Neural cell (in vitro differentiated cells): ENCODE measurements at regions not wholly inside any gene's neighbourhood (a gene's known extent, or its start where the extent isn't known, plus 50 kb on each side); places are given as distances from the start of the nearest gene placed in this dataset.

Source experiments
- H2AFZ ChIP-seq: fragments of 200-600, 300-800 bp; sonication (generic), shearing (Covaris generic); 2 replicates; pipeline ENCODE4 v1.6.0; 2014; ENCODE audit warnings: low read depth, mild to moderate bottlenecking, antibody characterized with exemption, low read length, moderate library complexity
- H3F3A ChIP-seq: fragments of 200-600 bp; shearing (Covaris generic); 2 replicates; pipeline ENCODE4 v1.6.1; 2016; ENCODE audit warnings: mild to moderate bottlenecking, moderate library complexity, mixed read lengths, antibody characterized with exemption, low read length; ENCODE audit not compliant: insufficient read depth, poor library complexity, severe bottlenecking
- H3K27ac ChIP-seq: fragments of 200-600, 300-800 bp; sonication (generic), shearing (Covaris generic); 2 replicates; pipeline ENCODE4 v1.5.1; 2014; ENCODE audit warnings: mild to moderate bottlenecking, low read length, moderate library complexity
- H3K27me3 ChIP-seq: fragments of 300-800, 200-600 bp; sonication (generic), shearing (Covaris generic); 2 replicates; pipeline ENCODE4 v1.6.0; 2014; ENCODE audit warnings: mild to moderate bottlenecking, low read depth, low read length, moderate library complexity; ENCODE audit not compliant: insufficient read depth
- H3K36me3 ChIP-seq: fragments of 300-800, 200-600 bp; sonication (generic), shearing (Covaris generic); 2 replicates; pipeline ENCODE4 v1.5.1; 2014; ENCODE audit warnings: mild to moderate bottlenecking, antibody characterized with exemption, low read length, moderate library complexity; ENCODE audit not compliant: insufficient read depth
- H3K4me2 ChIP-seq: fragments of 300-800, 200-600 bp; sonication (generic), shearing (Covaris generic); 2 replicates; pipeline ENCODE4 v1.6.0; 2014; ENCODE audit warnings: mild to moderate bottlenecking, low read length
- H3K4me3 ChIP-seq: fragments of 300-800, 200-600 bp; sonication (generic), shearing (Covaris generic); 2 replicates; pipeline ENCODE4 v1.5.1; 2014; ENCODE audit warnings: mild to moderate bottlenecking, low read length, moderate library complexity
- H3K79me2 ChIP-seq: fragments of 200-600 bp; shearing (Covaris generic); replicated peaks from 2 replicates; pipeline ENCODE4 v1.6.0; 2014; ENCODE audit warnings: mild to moderate bottlenecking, low read length, moderate library complexity; ENCODE audit not compliant: insufficient read depth
- H3K9ac ChIP-seq: fragments of 300-800, 200-600 bp; sonication (generic), shearing (Covaris generic); 2 replicates; pipeline ENCODE4 v1.6.1; 2016; ENCODE audit warnings: mild to moderate bottlenecking, low read length, mixed read lengths
- H3K9me2 ChIP-seq: fragments of 200-600 bp; shearing (Covaris generic); 2 replicates; pipeline ENCODE4 v1.6.1; 2016; ENCODE audit warnings: mild to moderate bottlenecking, low read length, mixed read lengths; ENCODE audit not compliant: insufficient read depth
- H3K9me3 ChIP-seq: fragments of 200-600, 300-800 bp; sonication (generic), shearing (Covaris generic); 2 replicates; pipeline ENCODE4 v1.6.1; 2016; ENCODE audit warnings: mild to moderate bottlenecking, mixed run types, low read length, moderate library complexity, mixed read lengths
- H4K20me1 ChIP-seq: fragments of 200-600 bp; shearing (Covaris generic); 2 replicates; pipeline ENCODE4 v1.6.1; 2016; ENCODE audit warnings: mild to moderate bottlenecking, mixed run types; ENCODE audit not compliant: insufficient read depth
- CTCF ChIP-seq: fragments of 450-650 bp; IDR thresholded peaks from 2 replicates; pipeline ENCODE4 v1.5.1; 2014; ENCODE audit warnings: antibody characterized with exemption, mild to moderate bottlenecking, moderate library complexity; ENCODE audit not compliant: poor library complexity, severe bottlenecking
- EP300 ChIP-seq: fragments of 450-650 bp; conservative IDR thresholded peaks from 2 replicates; pipeline ENCODE4 v1.6.1; 2014; ENCODE audit warnings: antibody characterized with exemption, mild to moderate bottlenecking, moderate library complexity; ENCODE audit not compliant: poor library complexity, severe bottlenecking
- EZH2 ChIP-seq: fragments of 200-600, 300-800 bp; shearing (Covaris generic), sonication (generic); IDR thresholded peaks from 2 replicates; pipeline ENCODE4 v1.6.1; 2014; ENCODE audit warnings: antibody characterized with exemption, low read length, borderline replicate concordance, mild to moderate bottlenecking; ENCODE audit not compliant: insufficient read depth, poor library complexity, severe bottlenecking
- MXI1 ChIP-seq: fragments of 450-650 bp; conservative IDR thresholded peaks from 2 replicates; pipeline ENCODE4 v1.6.1; 2014; ENCODE audit warnings: antibody characterized with exemption, mild to moderate bottlenecking; ENCODE audit not compliant: poor library complexity, severe bottlenecking
- POLR2AphosphoS5 ChIP-seq: IDR thresholded peaks from 2 replicates; pipeline ENCODE4 v1.6.1; 2012
- RAD21 ChIP-seq: fragments of 450-650 bp; conservative IDR thresholded peaks from 2 replicates; pipeline ENCODE4 v1.6.1; 2014; ENCODE audit warnings: antibody characterized with exemption, mild to moderate bottlenecking, moderate library complexity
- SMC3 ChIP-seq: fragments of 450-650 bp; conservative IDR thresholded peaks from 2 replicates; pipeline ENCODE4 v1.6.1; 2014; ENCODE audit warnings: antibody characterized with exemption, mild to moderate bottlenecking, moderate library complexity; ENCODE audit not compliant: poor library complexity
- TAF1 ChIP-seq: IDR thresholded peaks from 2 replicates; pipeline ENCODE4 v1.6.1; 2012; ENCODE audit warnings: low read depth
- TF ChIP-seq, protein P1 (sequence below): IDR thresholded peaks from 2 replicates; pipeline ENCODE4 v1.6.1; 2012; ENCODE audit warnings: borderline replicate concordance

DNA sequence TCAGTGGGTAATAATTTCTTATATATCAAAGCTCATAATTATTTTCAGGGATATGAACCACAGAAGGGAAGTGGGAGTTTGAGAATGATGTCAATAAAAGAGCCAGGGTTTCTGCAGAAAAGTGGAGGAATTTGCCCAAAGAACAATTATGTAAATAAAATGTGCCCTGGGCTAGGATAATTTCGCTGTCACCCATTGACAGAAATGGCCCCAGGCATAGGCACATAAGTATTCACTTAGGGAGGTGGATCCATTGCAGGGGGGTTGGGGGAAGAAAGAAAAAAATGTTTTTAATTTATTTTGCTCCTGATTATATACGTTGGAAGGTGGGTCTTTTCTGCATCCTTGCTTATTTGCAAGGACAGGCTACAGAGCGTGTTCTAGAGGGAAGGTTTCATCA, 135.1 kb upstream of the IRX2 start:
- Histone ChIP-seq H3K9me2 (no peaks in the 10 kb centered on the region), H3K9ac (no peak overlapping the region), H2AFZ (no peak overlapping the region), H3K27me3 (no peaks in the 10 kb centered on the region), H4K20me1 (no peaks in the 10 kb centered on the region), H3K27ac (no peak overlapping the region), H3K9me3 (no peaks in the 10 kb centered on the region), H3K79me2 (no peaks in the 10 kb centered on the region), H3F3A (no peaks in the 10 kb centered on the region), H3K4me2 (no peak overlapping the region), H3K4me3 (no peak overlapping the region), H3K36me3 (no peaks in the 10 kb centered on the region)
- TF ChIP-seq SMC3 (no peak), TAF1 (no peak), MXI1 (no peak)
- TF ChIP-seq, protein P1, sequence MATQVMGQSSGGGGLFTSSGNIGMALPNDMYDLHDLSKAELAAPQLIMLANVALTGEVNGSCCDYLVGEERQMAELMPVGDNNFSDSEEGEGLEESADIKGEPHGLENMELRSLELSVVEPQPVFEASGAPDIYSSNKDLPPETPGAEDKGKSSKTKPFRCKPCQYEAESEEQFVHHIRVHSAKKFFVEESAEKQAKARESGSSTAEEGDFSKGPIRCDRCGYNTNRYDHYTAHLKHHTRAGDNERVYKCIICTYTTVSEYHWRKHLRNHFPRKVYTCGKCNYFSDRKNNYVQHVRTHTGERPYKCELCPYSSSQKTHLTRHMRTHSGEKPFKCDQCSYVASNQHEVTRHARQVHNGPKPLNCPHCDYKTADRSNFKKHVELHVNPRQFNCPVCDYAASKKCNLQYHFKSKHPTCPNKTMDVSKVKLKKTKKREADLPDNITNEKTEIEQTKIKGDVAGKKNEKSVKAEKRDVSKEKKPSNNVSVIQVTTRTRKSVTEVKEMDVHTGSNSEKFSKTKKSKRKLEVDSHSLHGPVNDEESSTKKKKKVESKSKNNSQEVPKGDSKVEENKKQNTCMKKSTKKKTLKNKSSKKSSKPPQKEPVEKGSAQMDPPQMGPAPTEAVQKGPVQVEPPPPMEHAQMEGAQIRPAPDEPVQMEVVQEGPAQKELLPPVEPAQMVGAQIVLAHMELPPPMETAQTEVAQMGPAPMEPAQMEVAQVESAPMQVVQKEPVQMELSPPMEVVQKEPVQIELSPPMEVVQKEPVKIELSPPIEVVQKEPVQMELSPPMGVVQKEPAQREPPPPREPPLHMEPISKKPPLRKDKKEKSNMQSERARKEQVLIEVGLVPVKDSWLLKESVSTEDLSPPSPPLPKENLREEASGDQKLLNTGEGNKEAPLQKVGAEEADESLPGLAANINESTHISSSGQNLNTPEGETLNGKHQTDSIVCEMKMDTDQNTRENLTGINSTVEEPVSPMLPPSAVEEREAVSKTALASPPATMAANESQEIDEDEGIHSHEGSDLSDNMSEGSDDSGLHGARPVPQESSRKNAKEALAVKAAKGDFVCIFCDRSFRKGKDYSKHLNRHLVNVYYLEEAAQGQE: no peak

- no peaks in the 10 kb centered on the region for H3K9me3 ChIP-seq
- H3K9me2 ChIP-seq: no peaks in the 10 kb centered on the region
- TF ChIP-seq MXI1: no peak
- TF ChIP-seq TAF1: no peak
- no peak for TF ChIP-seq CTCF
- TF ChIP-seq POLR2AphosphoS5: no peak
- no peak for TF ChIP-seq SMC3
- TF ChIP-seq RAD21: no peak
- no peak for TF ChIP-seq EP300
- TF ChIP-seq, protein P1: no peak
- no peak for TF ChIP-seq EZH2
- no peak overlapping the region for H3K27ac ChIP-seq
- no peak overlapping the region for H3K4me2 ChIP-seq
- H3K36me3 ChIP-seq: no peaks in the 10 kb centered on the region
- H4K20me1 ChIP-seq: no peaks in the 10 kb centered on the region
- no peak overlapping the region for H3K9ac ChIP-seq
- H3K4me3 ChIP-seq: no peak overlapping the region
- no peaks in the 10 kb centered on the region for H3K27me3 ChIP-seq
- H2AFZ ChIP-seq: no peak overlapping the region
- no peaks in the 10 kb centered on the region for H3F3A ChIP-seq
- H3K79me2 ChIP-seq: no peaks in the 10 kb centered on the region
These were observed 132.3 kb upstream of the IRX2 start for GRCh38 chr5:2883771-2884170.
